GM18511 (cell line): ENCODE measurements at regions not wholly inside any gene's neighbourhood (a gene's known extent, or its start where the extent isn't known, plus 50 kb on each side); places are given as distances from the start of the nearest gene placed in this dataset.
"Not testable (repeated sequence)": the region's sequence is repeated elsewhere in the genome, so short reads cannot be mapped to it uniquely, and the experiment has no call there.

Source experiments
- ATAC-seq: cut with Tn5 transposase; IDR thresholded peaks from one replicate; pipeline ENCODE4 v1.9.1; 2021; ENCODE audit warnings: mild to moderate bottlenecking, moderate library complexity; ENCODE audit not compliant: unreplicated experiment

DNA sequence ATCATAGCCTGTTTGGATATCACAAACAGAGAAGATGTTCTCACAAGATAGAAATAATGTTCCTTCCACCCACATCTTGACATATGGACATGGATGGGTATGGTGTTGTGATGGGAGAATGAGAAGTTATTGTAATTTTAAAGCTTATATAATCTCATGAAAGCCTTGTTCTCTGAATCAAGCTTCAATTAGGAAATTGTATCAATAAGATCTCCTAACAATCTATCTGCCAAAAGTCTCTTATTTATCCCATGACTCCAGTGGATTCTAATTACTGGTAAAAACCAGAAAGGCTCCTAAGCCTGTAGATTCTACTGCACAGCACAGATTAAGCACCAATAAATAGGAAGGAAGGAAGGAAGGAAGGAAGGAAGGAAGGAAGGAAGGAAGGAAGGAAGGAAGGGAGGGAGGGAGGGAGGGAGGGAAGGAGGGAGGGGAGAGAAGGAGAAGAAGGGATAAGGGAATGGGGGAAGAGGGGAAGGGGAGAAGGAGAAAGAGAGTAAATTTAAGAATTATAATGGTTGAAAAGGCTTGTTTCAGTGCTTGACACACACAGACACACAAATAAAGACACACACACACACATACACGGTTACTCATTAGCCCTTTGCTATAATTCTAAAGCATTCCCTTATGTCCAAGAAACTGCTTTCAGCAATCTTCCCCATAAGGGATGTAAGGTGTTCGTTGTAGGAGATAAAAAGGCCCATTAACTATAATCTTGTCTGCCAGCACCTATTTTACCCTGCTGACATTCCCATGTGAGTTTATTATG is 258.0 kb upstream of the API5 start:
- no peak for ATAC-seq

DNA sequence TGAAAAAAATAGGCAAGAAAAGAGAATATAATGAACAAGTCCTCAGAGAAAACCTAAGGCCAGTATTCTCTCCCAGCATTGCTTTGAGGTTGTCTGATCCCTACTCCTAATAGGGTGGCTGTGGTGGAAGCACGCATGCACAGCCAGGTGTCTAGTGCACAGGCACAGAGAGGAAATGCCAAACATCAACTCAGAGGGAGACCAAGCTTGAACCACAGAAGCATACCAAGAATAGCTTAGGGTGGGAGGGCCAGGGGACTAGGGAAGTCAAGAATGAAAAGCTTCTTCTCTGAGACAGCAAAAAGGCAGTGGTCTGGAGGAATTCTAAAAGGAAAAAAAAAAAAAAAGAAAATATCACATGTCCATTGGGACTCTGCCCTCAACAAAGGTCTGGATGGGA is 244.1 kb upstream of the API5 start:
- ATAC-seq, result no peak

DNA sequence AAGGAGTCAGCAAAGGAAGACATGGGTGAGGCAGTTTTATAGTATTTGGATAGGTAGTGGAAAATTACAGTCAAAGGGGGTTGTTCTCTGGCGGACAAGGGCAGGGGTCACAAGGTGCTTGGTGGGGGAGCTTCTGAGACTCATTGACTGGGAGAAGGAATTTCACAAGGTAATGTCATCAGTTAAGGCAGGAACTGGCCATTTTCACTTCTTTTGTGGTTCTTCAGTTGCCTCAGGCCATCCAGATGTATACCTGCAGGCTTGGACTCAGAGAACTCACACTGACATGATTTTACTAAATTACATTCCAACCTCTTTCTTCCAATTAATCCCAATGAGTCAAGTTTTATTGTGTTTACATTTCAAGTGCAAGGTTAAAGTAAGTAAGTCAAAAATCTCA is 240.5 kb upstream of the API5 start:
- ATAC-seq, result no peak

DNA sequence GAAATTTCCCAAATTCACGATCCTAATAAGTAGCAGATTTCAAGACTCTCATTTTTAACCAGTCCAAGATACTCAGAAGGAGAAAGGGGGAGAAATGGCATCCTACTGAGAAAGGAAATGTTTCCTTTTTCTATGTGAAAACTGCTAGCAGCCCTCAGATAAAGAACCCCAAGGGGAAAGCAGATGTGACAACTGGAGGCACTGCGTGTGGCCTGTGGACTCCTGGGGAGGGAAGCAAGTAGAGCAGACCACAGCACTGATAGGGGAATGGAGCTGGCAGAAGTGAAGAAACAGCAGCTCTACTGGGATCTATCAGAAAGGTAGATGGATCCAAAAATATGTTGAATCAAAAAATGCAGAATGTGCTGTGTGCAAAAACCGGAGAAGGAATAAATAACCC is 239.7 kb upstream of the API5 start:
- no peak for ATAC-seq

DNA sequence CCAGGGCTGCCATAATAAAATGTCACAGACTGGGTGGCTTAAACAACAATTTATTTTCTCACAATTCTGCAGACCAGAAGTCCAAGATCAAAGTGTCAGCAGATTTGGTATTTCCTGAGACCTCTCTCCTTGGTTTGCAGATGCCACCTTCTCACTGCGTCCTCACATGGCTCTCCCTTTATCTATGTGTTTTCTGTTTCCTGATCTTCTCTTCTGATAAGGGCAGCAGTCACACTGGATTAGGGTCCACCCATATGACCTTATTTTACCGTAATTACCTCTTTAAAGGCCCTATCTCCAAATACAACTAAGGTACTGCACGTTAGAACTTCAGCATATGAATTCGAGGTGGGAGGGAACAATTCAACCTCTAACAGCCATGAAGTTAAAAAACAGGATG is 238.9 kb upstream of the API5 start:
- ATAC-seq, result no peak

DNA sequence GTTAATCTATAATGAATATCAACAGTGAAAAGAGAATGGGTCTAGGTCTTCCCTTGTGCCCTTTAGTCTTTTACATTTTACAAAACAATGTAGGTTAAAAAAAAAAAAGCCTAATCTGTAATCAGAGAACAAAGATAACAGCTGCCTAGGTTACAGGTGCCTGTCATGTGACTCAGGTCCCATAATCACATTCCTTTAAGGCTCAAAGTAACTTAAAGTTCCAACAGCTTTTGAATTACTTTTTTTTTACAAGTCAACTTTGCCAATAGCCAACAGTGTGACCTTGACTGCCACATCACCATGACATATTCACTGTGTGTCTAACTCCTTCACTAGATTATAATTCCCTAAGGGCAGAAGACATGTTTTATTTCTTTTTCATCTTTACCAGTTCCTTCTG is 237.0 kb upstream of the API5 start:
- ATAC-seq, result no peak

DNA sequence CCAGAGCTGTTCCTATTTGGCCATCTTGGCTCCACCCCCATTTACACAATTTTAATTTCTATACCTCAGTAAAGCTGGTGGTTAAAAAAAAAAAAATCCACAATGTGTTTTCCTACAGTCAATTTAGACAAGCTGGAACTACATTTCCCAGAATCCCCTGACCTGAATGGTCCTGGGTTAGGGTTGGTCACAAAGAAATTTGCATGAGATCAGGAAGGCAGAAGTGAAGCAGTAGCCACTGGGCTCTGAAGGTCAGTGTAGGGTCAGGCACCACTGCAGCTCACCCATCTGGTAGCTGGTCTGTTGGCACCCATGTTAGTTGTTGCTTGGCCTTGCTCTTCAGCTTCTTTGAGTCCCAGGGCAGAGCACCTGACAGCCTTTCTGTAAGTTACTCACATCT is 210.7 kb upstream of the API5 start:
- no peak for ATAC-seq

DNA sequence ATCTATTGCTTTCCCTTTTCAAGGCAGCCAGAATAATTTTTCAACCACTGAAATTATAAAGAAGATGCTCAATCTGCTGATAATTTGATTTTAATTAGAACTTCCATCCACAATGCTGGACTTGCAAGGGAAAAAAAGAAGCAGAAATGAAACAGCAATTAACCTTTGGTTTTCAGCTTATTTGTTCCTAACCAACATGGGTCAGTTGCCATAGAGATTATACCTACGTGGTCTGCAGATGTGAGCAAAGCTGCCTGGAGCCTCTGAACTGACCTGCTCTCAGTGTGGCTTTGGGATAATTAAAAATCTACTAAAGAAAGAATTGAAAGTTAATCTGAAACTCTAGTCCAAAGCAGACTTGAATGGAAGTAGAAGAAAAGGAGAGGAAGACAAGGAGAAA is 195.7 kb upstream of the API5 start:
- no peak for ATAC-seq

DNA sequence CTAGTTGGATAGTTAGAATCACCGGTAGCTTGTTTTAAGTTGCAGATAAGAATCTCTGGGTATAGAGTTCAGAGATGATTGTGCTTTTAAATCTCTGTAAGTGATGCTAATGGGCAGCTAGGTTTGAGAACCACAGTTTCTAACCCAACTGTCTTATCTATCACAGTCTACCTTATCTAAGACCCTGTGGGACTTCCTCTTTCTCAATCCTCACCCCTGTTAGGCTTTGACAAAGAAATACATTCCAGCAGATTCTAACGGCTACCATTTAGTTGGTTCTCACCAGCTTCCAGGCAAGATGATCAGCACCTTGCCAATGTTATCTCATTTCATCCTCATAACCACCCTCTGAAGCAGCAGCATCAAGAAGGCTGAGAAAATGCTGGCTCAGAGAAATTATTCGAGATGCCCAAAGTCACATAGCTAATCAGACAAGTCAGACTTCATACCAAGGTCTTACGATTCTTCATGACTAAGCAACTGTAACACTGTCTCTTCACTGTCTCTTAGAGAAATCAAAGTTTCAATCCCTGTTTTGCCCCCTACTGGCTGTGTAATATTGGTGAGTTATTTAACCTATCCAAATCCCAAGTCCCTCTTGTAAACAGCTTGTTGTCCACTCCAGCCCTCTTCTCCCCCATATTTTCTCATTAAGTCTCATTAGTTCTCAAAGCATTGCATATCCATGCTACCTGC is 192.4 kb upstream of the API5 start:
- no peak for ATAC-seq

DNA sequence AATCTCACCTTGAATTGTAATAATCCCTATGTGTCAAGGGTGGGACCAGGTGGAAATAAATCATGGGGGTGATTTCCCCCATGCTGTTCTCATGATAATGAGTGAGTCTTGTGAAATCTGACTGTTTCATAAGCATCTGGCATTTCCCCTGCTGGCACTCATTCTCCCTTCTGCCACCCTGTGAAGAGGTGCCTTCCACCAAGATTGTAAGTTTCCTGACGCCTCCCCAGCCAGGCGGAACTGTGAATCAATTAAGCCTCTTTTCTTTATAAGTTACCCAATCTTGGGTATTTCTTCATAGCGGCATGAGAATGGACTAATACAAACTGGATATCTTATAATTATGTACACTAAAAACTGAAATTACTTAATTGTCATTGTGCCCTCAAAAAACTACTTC is 189.2 kb upstream of the API5 start:
- ATAC-seq, result no peak

DNA sequence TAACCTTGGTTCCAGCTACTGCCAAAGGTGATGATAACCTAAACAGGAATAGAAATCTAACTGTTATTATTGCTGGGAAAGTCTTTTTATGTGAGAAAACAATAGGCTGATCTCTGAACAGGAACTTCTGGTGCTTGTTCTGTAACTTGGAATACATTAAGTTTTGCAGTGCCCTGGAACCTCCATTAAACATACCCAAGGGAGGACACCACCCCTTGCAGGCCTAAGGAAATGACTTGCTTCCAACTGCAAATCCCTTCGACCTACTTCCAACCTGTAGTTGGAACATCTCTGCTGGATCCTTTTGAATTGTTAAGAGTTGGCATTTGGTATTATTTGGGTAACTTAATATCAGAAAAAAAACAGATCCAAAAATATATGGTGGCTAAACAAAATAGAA is 188.4 kb upstream of the API5 start:
- ATAC-seq, result no peak

DNA sequence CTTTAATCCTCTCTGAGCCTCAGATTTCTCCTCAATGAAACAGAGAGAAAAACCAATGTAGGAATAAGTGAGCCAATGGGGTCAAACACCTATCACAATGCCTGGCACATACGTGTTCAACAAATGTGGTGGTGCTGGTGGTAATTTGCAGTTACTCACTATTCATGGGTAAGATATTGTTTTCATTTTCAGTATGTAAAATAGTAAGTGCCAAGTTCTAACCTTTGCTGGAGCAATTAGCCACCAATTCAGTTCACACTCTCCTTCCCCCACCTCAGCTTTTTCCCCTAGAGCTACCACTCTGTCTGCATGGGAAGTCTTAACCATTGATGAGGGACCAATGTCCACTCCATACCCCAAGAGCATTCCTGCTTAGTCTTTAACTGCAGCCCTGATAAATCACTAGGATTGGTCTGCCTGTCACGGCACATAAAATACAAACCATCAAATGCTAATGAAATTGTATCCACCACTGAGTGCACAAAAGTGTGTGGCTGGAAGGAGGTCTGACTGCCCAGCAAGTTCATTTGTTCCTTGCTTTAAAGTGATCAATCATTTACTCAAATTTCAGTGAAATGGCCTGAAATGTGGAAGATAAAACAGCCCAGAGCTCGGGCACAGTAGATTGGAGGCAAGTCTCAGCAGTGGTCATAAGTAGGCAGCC is 187.4 kb upstream of the API5 start:
- ATAC-seq, result no peak

DNA sequence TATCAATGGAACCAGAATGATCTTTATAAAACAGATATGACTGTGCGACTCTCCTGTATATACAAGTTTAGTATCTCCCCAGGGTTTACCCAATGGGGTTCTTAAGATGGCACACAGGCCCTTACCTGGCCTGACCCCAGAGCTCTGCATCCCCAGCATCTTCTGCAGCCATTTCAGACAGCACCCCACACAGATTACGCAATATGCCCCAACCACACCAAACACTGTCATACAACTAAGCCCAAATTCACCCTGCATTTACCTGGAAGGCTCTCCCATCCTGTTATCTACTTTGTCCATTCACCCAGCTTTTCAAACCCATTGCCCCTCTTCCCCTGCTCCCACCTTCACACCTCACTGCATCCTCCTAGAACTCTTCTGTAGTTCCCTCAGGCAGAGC is 182.5 kb upstream of the API5 start:
- ATAC-seq, result no peak

DNA sequence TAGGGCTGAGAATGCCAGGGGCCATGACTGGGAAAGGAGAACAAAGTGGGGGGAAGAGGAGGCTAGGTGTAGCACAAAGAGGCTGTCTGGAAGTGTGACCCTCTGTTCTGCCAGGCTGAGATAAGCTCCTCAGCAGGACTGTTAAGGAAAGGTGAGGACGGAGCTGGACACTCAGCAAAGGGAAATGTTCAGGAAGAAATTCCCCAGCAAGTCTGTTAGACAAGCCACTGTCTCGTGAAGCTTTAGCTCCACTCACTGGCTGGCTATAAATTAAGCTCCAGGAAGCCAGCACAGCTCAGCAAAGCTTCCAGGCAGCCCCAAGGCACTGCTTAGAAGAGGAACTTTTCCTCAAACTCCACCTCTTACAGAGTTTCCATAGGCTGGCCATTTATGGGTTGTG is 181.2 kb upstream of the API5 start:
- ATAC-seq, result no peak

DNA sequence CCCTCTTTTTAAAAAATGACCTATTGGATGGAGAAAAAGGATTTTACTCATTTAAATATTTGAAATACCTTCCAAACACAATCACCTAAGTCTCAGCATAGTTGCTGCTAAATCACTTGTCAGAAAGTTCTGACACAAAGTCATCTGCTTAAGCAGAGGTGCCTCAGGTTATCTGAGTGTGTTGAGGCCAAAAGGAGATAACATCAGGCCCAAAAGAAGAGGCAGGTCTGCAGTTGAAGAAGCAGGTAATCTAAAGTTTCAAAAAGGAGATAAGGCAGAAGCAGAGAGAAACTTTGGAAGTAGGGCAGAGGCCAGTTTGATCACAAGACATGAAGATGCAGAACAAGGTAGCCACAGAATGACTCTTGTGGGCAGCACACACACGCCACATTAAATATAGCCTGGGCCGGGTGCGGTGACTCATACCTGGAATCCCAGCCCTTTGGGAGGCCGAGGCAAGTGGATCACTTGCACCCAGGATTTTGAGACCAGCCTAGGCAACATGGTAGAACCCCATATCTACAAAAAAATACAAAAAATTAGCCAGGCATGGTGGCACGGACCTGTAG is 175.7 kb upstream of the API5 start:
- peak; percentile 73 for ATAC-seq

DNA sequence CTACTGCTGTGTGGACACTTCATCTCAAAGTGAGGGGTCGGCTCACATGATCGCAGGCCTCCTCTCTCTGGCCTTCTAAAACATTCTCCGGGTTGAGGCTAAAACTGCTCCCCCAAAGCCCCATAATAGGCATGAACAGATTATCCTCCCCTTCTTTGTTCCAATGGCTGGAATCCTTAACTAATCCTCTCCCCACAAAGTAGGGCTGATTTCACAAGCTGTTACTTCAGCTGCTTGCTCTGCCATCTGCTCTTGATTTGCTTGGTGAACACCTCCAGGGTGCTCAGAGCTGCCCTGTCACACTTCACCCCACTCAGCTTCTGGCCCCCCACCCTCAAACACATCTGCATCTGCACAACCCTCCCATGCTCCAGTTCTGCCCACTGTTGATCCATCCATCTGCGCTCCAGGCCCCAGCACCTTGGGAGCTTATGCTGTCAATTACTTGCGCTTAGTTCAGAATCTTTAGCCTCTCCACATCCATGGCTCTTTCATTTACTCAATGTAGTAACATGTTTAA is 173.1 kb upstream of the API5 start:
- ATAC-seq, result no peak

DNA sequence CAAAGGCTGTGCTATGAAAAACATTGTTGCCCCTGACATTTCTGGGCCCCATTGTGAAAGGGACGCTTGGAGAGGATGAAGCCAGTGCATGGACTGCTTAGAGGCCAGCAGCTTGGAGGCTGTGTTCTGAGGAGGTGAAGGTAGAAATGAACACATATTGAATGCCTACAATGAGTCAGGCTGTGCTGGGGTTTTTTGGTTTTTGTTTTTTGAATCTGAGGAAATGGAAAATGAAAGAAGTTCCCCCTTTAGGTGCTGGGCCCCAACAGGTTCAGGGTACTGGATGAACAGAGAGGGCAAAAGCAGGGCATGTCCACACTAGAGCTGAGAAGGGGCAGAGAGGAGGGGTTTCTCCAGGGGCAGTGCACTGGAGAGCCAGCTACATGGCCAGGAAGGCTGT is 166.1 kb upstream of the API5 start:
- peak; percentile 89 for ATAC-seq

DNA sequence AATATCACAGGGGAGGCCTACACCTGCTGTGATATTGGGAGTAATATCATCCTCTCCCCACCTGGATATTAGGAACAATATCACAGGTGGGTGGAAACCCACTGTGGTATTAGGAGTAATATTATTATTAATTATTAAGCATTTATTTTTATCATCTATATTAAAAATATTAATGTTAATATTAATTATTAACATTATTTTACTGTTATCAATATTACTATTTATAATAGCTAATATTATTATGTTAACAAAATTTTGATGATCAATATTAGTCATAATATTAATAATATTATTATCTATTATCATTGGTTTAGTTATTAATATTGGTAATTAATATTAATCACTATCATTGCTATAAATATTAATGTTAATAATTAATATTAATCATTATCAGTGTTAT is 161.1 kb upstream of the API5 start:
- ATAC-seq, result no peak

DNA sequence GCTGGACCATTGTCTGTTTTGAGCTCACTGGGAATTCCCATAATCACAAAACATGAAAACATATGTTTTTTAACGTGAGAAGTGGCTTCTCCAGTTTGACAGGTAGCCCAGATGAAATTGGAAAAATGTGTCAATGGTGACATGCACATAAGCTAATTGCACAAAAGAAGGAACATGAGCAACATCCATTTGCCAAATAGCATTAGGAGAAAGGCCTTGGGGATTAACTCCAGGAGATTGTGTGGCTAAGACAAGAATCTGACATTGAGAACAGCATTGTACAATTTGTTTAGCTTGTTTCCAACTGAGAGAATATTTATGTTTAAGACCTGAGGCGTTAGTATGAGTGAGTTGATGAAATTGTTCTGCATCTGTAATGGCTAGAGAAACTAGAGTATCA is 147.0 kb upstream of the API5 start:
- no peak for ATAC-seq

DNA sequence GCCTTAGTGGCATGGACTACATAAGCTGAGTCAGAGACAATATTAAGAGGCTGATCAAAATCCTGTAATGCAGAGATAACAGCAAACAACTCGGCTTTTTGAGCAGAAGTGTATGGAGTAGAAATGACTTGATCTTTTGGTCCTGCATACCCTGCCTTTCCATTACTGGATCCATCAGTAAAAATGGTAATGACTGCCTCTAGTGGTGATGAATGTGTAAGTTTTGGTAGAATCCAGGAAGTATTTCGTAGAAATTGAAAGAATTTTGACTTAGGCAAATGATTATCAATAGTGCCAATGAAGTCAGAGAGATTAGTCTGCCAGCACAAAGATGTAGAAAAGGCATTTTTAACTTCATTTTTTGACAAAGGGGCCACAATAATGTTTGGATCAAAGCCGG is 146.4 kb upstream of the API5 start:
- ATAC-seq, result not testable (repeated sequence)

DNA sequence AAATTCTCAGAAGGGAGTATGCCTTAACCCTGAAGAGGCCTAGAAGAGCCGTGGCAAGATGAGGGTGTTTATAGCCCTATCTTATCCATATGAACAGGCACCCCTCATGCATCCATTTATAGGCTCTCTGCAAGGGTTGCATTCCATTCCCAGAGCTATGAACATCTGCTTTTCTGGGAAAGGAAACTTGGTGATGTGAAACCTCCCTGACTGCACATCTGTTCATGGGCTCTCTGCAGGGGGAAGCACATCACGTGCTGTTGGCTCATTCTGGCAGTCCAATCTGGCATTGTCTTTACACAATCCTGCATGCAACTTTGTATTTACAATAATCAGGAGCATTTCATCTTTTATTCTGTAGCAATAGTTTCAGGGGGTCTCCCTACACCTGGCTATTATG is 143.6 kb upstream of the API5 start:
- not testable (repeated sequence) for ATAC-seq

DNA sequence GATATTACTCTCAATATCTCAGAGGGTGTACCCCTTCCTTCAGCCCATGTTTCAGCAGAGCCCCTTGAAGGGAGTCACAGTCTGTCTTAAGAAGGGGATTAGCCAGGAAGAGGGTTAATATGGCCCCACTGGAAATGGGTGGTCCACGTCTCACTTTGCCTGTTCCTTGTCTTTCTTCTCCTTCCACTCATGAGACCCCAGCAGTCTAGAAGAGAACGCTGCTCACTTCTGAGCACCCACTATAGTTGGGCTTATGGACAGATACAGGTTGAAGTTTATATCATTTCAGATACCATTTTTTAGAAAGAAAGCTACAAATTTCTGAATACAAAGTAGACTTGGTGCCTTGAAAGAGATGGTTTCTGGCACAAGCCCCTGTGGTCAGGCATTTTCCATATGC is 139.3 kb upstream of the API5 start:
- ATAC-seq, result no peak
